Panc1 (cell line): ENCODE measurements at regions not wholly inside any gene's neighbourhood (a gene's known extent, or its start where the extent isn't known, plus 50 kb on each side); places are given as distances from the start of the nearest gene placed in this dataset.

Experiments
- ATAC-seq: fragments of 200-7000 bp; cut with Tn5 transposase; 2 replicates; pipeline ENCODE4 v1.9.1; 2020; ENCODE audit warnings: mild to moderate bottlenecking, moderate library complexity
- BruUV-seq: library from RNA; stranded (reverse); fragments of 400-500 nt; replicated peaks from 2 replicates; lab custom pipeline; 2021; lab: Mats Ljungman, UMichigan
- CTCF ChIA-PET: fragments of 300-600 bp; sonication (Branson Sonifier 250); formaldehyde crosslinking; loops from one replicate; lab custom pipeline; 2022; ENCODE audit warnings: antibody characterized with exemption; lab: Charles Lee
- POLR2A ChIA-PET: fragments of 300-600 bp; sonication (Branson Sonifier 250); formaldehyde crosslinking; loops from one replicate; lab custom pipeline; 2022; ENCODE audit warnings: antibody characterized with exemption; lab: Charles Lee
- DNase-seq: peaks from one replicate; pipeline ENCODE4 v3.0.0-alpha.2; 2010; ENCODE audit warnings: low read depth, low spot score
- H3K27ac ChIP-seq: 2 replicates; pipeline ENCODE4 v1.5.1; 2011; ENCODE audit warnings: mild to moderate bottlenecking, low read length, inconsistent platforms
- H3K27me3 ChIP-seq: fragments of 200-500 bp; sonication (Bioruptor generic); 2 replicates; pipeline ENCODE4 v1.6.0; 2014; ENCODE audit warnings: low read length, inconsistent platforms; ENCODE audit not compliant: control insufficient read depth, insufficient read depth
- H3K36me3 ChIP-seq: fragments of 200-500 bp; sonication (Bioruptor generic); 2 replicates; pipeline ENCODE4 v1.5.1; 2014; ENCODE audit warnings: inconsistent platforms, mild to moderate bottlenecking, low read length, moderate library complexity; ENCODE audit not compliant: control insufficient read depth, insufficient read depth
- H3K4me1 ChIP-seq: 2 replicates; pipeline ENCODE4 v1.5.1; 2011; ENCODE audit warnings: inconsistent platforms, mild to moderate bottlenecking, low read length, moderate library complexity; ENCODE audit not compliant: control insufficient read depth, insufficient read depth
- H3K4me3 ChIP-seq, 2 experiments: 2 replicates each; pipeline ENCODE4 v1.5.1; 2011 to 2012; ENCODE audit warnings: low read depth in 2 of 2, low read length in 2 of 2, mild to moderate bottlenecking in 2 of 2, inconsistent platforms in 1 of 2, moderate library complexity in 1 of 2
- H3K9me3 ChIP-seq: fragments of 200-500 bp; sonication (Bioruptor generic); 2 replicates; pipeline ENCODE4 v1.5.1; 2014; ENCODE audit warnings: low read depth, mild to moderate bottlenecking, inconsistent platforms, low read length, moderate library complexity; ENCODE audit not compliant: control insufficient read depth, insufficient read depth
- CTCF ChIP-seq: fragments of 450-650 bp; IDR thresholded peaks from 2 replicates; pipeline ENCODE4 v1.5.1; 2017; ENCODE audit warnings: mild to moderate bottlenecking
- POLR2AphosphoS5 ChIP-seq: IDR thresholded peaks from 2 replicates; pipeline ENCODE4 v1.6.1; 2012; ENCODE audit warnings: mild to moderate bottlenecking, low read depth, low read length, moderate library complexity
- REST ChIP-seq, 2 experiments: IDR thresholded peaks; 2 replicates each; pipeline ENCODE4 v1.6.1; 2011 to 2012; ENCODE audit warnings: low read depth in 2 of 2, control low read depth in 1 of 2, low read length in 1 of 2, mild to moderate bottlenecking in 1 of 2, moderate library complexity in 1 of 2; ENCODE audit not compliant: insufficient read depth in 1 of 2
- SIN3A ChIP-seq: IDR thresholded peaks from 2 replicates; pipeline ENCODE4 v1.6.1; 2012; ENCODE audit warnings: low read depth, mild to moderate bottlenecking, low read length, moderate library complexity, borderline replicate concordance; ENCODE audit not compliant: insufficient read depth
- TCF7L2 ChIP-seq: IDR thresholded peaks from 2 replicates; pipeline ENCODE4 v1.6.1; 2011; ENCODE audit warnings: mild to moderate bottlenecking, low read depth, low read length, inconsistent platforms
- in situ Hi-C: cut with HindIII; loops from 2 replicates; pipeline ENCODE4 v1.10.0; 2016; ENCODE audit warnings: low sequenced_read_pairs, low pct_unique_long_range_greater_than_20kb
- intact Hi-C: fragments of 100-400 bp; cut with micrococcal nuclease; formaldehyde crosslinking; loops from one replicate; pipeline ENCODE4 v1.10.0; 2022; ENCODE audit not compliant: unreplicated experiment

GRCh38 chr5:123819833-123820232, 307.9 kb downstream of the CSNK1G3 start:
- CTCF ChIA-PET = no interaction called here
- DNase-seq (peak; percentile 85), ATAC-seq (peak; percentile 77)
- intact Hi-C loops (no loop called here), in situ Hi-C loops (no loop called here)
- H3K36me3 ChIP-seq = no peaks in the 10 kb centered on the region
- no TSS peak for BruUV-seq
- H3K4me3 ChIP-seq = no peak overlapping the region
- H3K4me1 ChIP-seq = peaks cover 14% of the 10 kb centered on the region
- peak overlapping the region; percentile 64; the same call in 1 of the 2 replicates for H3K27ac ChIP-seq
- H3K27me3 ChIP-seq = no peaks in the 10 kb centered on the region
- POLR2A ChIA-PET = no interaction called here
- H3K9me3 ChIP-seq = peaks cover 30% of the 10 kb centered on the region; the same call in 1 of the 2 replicates
- TF ChIP-seq SIN3A (no peak), CTCF (no peak), TCF7L2 (no peak), REST (IDR thresholded peaks at IDR 0.05; ENCODE audit: insufficient read depth in 1 of 2, low read depth in 2 of 2, low read length in 1 of 2) (no peak), POLR2AphosphoS5 (no peak)

GRCh38 chr5:123819386-123819785, 307.4 kb downstream of the CSNK1G3 start:
- H3K9me3 ChIP-seq = peaks cover 30% of the 10 kb centered on the region; the same call in 1 of the 2 replicates
- H3K27me3 ChIP-seq = no peaks in the 10 kb centered on the region
- H3K27ac ChIP-seq = peak overlapping the region; percentile 64; the same call in 1 of the 2 replicates
- no peak for ATAC-seq
- H3K4me1 ChIP-seq = peaks cover 17% of the 10 kb centered on the region
- in situ Hi-C loops (no loop called here), intact Hi-C loops (no loop called here)
- ChIA-PET POLR2A (no interaction called here), CTCF (no interaction called here)
- no peak overlapping the region for H3K4me3 ChIP-seq
- BruUV-seq = no TSS peak
- no peak for TF ChIP-seq TCF7L2
- no peak for TF ChIP-seq POLR2AphosphoS5
- TF ChIP-seq CTCF = no peak
- no peak for TF ChIP-seq REST (IDR thresholded peaks at IDR 0.05; ENCODE audit: insufficient read depth in 1 of 2, low read depth in 2 of 2, low read length in 1 of 2)
- TF ChIP-seq SIN3A = no peak
- H3K36me3 ChIP-seq = no peaks in the 10 kb centered on the region
- DNase-seq = no peak
